NCI-H82 treated with DMSO at 0.1 percent for 48 hours (cell line): ENCODE measurements at regions not wholly inside any gene's neighbourhood (a gene's known extent, or its start where the extent isn't known, plus 50 kb on each side); places are given as distances from the start of the nearest gene placed in this dataset.

Source experiments
- DNase-seq: peaks from one replicate; lab custom pipeline; 2025; ENCODE audit not compliant: unreplicated experiment; lab: John Stamatoyannopoulos, UW

GRCh38 chr1:244106837-244107493 is 55.9 kb downstream of the ZBTB18 start:
- DNase-seq, result no peak

- no peak for DNase-seq
Measured at GRCh38 chr1:244111027-244111426, 59.9 kb downstream of the ZBTB18 start.

- DNase-seq, result no peak
Measured at GRCh38 chr1:244112041-244112440, 61.0 kb downstream of the ZBTB18 start.

- DNase-seq, result no peak
Measured at GRCh38 chr1:244112636-244113035, 61.6 kb downstream of the ZBTB18 start.

GRCh38 chr1:244113532-244114320 is 62.6 kb downstream of the ZBTB18 start:
- DNase-seq, result no peak

GRCh38 chr1:244114892-244115291 is 63.8 kb downstream of the ZBTB18 start:
- DNase-seq, result no peak

- DNase-seq, result no peak
Measured at GRCh38 chr1:244116946-244117345, 65.9 kb downstream of the ZBTB18 start.

- no peak for DNase-seq
Measured at GRCh38 chr1:244118109-244118761, 67.2 kb downstream of the ZBTB18 start.

- DNase-seq, result no peak
Measured at GRCh38 chr1:244128591-244129383, 77.7 kb downstream of the ZBTB18 start.

GRCh38 chr1:244137276-244137675 is 86.2 kb downstream of the ZBTB18 start:
- DNase-seq, result no peak

GRCh38 chr1:244137725-244138124 is 86.6 kb downstream of the ZBTB18 start:
- DNase-seq, result no peak

- no peak for DNase-seq
Measured at GRCh38 chr1:244138399-244138798, 87.3 kb downstream of the ZBTB18 start.

- no peak for DNase-seq
Measured at GRCh38 chr1:244139655-244140054, 88.6 kb downstream of the ZBTB18 start.

- DNase-seq, result no peak
Measured at GRCh38 chr1:244140420-244140819, 89.3 kb downstream of the ZBTB18 start.

- DNase-seq, result no peak
Measured at GRCh38 chr1:244144053-244144452, 93.0 kb downstream of the ZBTB18 start.

- no peak for DNase-seq
Measured at GRCh38 chr1:244150071-244150470, 99.0 kb downstream of the ZBTB18 start.

GRCh38 chr1:244150665-244151064 is 99.6 kb downstream of the ZBTB18 start:
- DNase-seq, result no peak

GRCh38 chr1:244151537-244151936 is 100.5 kb downstream of the ZBTB18 start:
- DNase-seq, result no peak

GRCh38 chr1:244154508-244154871 is 103.4 kb downstream of the ZBTB18 start:
- DNase-seq, result no peak

- DNase-seq, result no peak
Measured at GRCh38 chr1:244154872-244155531, 103.9 kb downstream of the ZBTB18 start.

GRCh38 chr1:244155661-244156060 is 104.6 kb downstream of the ZBTB18 start:
- DNase-seq, result no peak
